A673 (cell line): ENCODE measurements at regions not wholly inside any gene's neighbourhood (a gene's known extent, or its start where the extent isn't known, plus 50 kb on each side); places are given as distances from the start of the nearest gene placed in this dataset.

Experiments
- BruUV-seq: library from RNA; stranded (reverse); fragments of 400-500 nt; replicated peaks from 2 replicates; lab custom pipeline; 2021; lab: Mats Ljungman, UMichigan
- CTCF ChIA-PET: fragments of 300-600 bp; sonication (Branson Sonifier 250); formaldehyde crosslinking; loops from one replicate; lab custom pipeline; 2022; ENCODE audit warnings: antibody characterized with exemption; lab: Charles Lee
- POLR2A ChIA-PET: fragments of 300-600 bp; sonication (Branson Sonifier 250); formaldehyde crosslinking; loops from one replicate; lab custom pipeline; 2022; ENCODE audit warnings: antibody characterized with exemption; ENCODE audit not compliant: low non-redundant PET; lab: Charles Lee
- DNase-seq: peaks from one replicate; pipeline ENCODE4 v3.0.0-alpha.2; 2015; ENCODE audit warnings: low spot score
- H3K27ac ChIP-seq: fragments of 200-600 bp; sonication (generic); 2 replicates; pipeline ENCODE4 v1.5.1; 2016; ENCODE audit warnings: mixed run types, low read depth, mild to moderate bottlenecking, mixed read lengths, antibody characterized with exemption, low read length; ENCODE audit not compliant: poor library complexity, severe bottlenecking
- H3K27me3 ChIP-seq: fragments of 200-600 bp; sonication (generic); replicated peaks from 2 replicates; pipeline ENCODE4 v1.6.1; 2017; ENCODE audit warnings: mixed run types, low read depth, mild to moderate bottlenecking, mixed read lengths, antibody characterized with exemption, low read length; ENCODE audit not compliant: insufficient read depth, poor library complexity
- H3K36me3 ChIP-seq: fragments of 200-600 bp; sonication (generic); 2 replicates; pipeline ENCODE4 v1.6.1; 2016; ENCODE audit warnings: mixed run types, mild to moderate bottlenecking, mixed read lengths, antibody characterized with exemption, low read length; ENCODE audit not compliant: insufficient read depth, poor library complexity, severe bottlenecking
- H3K4me1 ChIP-seq: fragments of 200-600 bp; sonication (generic); 2 replicates; pipeline ENCODE4 v1.6.1; 2017; ENCODE audit warnings: mixed run types, mild to moderate bottlenecking, mixed read lengths, antibody characterized with exemption, low read length; ENCODE audit not compliant: insufficient read depth, poor library complexity, severe bottlenecking
- H3K4me3 ChIP-seq: fragments of 200-600 bp; sonication (generic); 2 replicates; pipeline ENCODE4 v1.5.1; 2016; ENCODE audit warnings: low read depth, mixed run types, mild to moderate bottlenecking, mixed read lengths, low read length; ENCODE audit not compliant: poor library complexity, severe bottlenecking
- H3K9me3 ChIP-seq: fragments of 200-600 bp; sonication (generic); 2 replicates; pipeline ENCODE4 v1.6.1; 2016; ENCODE audit warnings: mixed run types, low read depth, mild to moderate bottlenecking, mixed read lengths, antibody characterized with exemption, low read length; ENCODE audit not compliant: poor library complexity, severe bottlenecking
- CTCF ChIP-seq: fragments of 300-800, 200-600 bp; sonication (generic); conservative IDR thresholded peaks from 2 replicates; pipeline ENCODE4 v1.5.1; 2017; ENCODE audit warnings: low read depth, mild to moderate bottlenecking, antibody characterized with exemption, low read length, moderate library complexity, mixed read lengths
- EZH2 ChIP-seq: fragments of 200-600 bp; sonication (generic); IDR thresholded peaks from 2 replicates; pipeline ENCODE4 v1.6.1; 2017; ENCODE audit warnings: borderline replicate concordance, low read depth, mild to moderate bottlenecking, mixed read lengths, antibody characterized with exemption, low read length; ENCODE audit not compliant: poor library complexity, severe bottlenecking
- intact Hi-C: fragments of 100-400 bp; cut with micrococcal nuclease; formaldehyde crosslinking; loops from one replicate; pipeline ENCODE4 v1.10.0; 2022; ENCODE audit not compliant: unreplicated experiment

GRCh38 chr10:52633266-52633665, 139.3 kb downstream of the MBL2 start:
- BruUV-seq: no TSS peak
- Histone ChIP-seq H3K27ac (peak overlapping the region; percentile 15), H3K27me3 (no peaks in the 10 kb centered on the region), H3K9me3 (no peaks in the 10 kb centered on the region), H3K4me1 (peaks cover 18% of the 10 kb centered on the region), H3K4me3 (no peak overlapping the region), H3K36me3 (no peaks in the 10 kb centered on the region)
- DNase-seq: no peak
- ChIA-PET CTCF (no interaction called here), POLR2A (no interaction called here)
- TF ChIP-seq EZH2 (no peak), CTCF (no peak)
- intact Hi-C loops: no loop called here

- intact Hi-C loops: no loop called here
- ChIA-PET CTCF (no interaction called here), POLR2A (no interaction called here)
These were observed 136.9 kb downstream of the MBL2 start for GRCh38 chr10:52635651-52636050.

GRCh38 chr10:52636874-52637273, 135.7 kb downstream of the MBL2 start:
- H3K4me3 ChIP-seq: no peak overlapping the region
- no TSS peak for BruUV-seq
- no peaks in the 10 kb centered on the region for H3K36me3 ChIP-seq
- H3K4me1 ChIP-seq: peaks cover 11% of the 10 kb centered on the region
- CTCF ChIA-PET: no interaction called here
- H3K27ac ChIP-seq: no peak overlapping the region
- POLR2A ChIA-PET: no interaction called here
- no peaks in the 10 kb centered on the region for H3K9me3 ChIP-seq
- no peak for DNase-seq
- no peaks in the 10 kb centered on the region for H3K27me3 ChIP-seq
- TF ChIP-seq EZH2 (no peak), CTCF (no peak)
- intact Hi-C loops: no loop called here

More at GRCh38 chr10:52635651-52636050, 136.9 kb downstream of the MBL2 start:
- Histone ChIP-seq H3K9me3 (no peaks in the 10 kb centered on the region), H3K27ac (no peak overlapping the region), H3K27me3 (no peaks in the 10 kb centered on the region), H3K4me1 (peaks cover 18% of the 10 kb centered on the region), H3K4me3 (no peak overlapping the region), H3K36me3 (no peaks in the 10 kb centered on the region)
- DNase-seq: no peak
- TF ChIP-seq CTCF: no peak
- TF ChIP-seq EZH2: no peak
- BruUV-seq: no TSS peak
